ENCODE measurements at regions not wholly inside any gene's neighbourhood (a gene's known extent, or its start where the extent isn't known, plus 50 kb on each side); places are given as distances from the start of the nearest gene placed in this dataset.
"Not testable (repeated sequence)": the region's sequence is repeated elsewhere in the genome, so short reads cannot be mapped to it uniquely, and the experiment has no call there.

- no peak for DNase-seq (ENCODE audit: low read depth in 2 of 3, low spot score in 2 of 3)
Observed at GRCh38 chr3:187544326-187544725, 125.9 kb downstream of the SST start.

DNA sequence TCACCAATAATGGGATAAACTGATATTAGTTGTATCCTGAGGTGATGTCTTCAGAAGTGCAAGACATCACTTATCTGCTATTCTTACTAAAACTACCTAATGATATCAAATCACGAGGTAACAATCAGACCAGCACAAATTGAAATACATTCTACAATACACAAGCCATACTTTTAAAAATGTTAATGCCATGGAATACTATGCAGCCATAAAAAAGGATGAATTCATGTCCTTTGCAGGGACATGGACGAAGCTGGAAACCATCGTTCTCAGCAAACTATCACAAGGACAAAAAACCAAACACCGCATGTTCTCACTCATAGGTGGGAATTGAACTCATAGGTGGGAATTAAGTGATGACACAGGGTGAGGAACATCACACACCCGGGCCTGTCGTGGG is 129.3 kb downstream of the SST start:
- DNase-seq (ENCODE audit: low read depth in 2 of 3, low spot score in 2 of 3), result no peak

DNA sequence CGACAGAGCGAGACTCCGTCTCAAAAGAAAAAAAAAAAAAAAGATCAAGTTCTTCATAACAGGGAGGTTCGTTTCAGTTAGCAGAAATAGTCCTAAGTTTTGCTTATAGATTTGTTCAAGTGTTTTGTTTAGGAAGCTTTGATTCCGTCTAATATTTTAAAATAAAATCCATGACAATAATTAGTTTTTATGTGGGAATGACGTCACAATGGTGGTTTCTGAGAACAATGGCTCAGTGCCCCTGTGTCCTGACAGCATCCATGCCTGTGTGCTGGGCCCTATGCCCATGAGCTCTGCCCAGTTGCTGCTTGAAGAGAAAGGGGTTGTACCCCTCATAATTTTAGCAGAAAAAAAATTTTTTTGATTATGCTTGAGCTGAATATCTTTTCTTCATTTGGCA is 134.0 kb downstream of the SST start:
- DNase-seq (ENCODE audit: low read depth in 2 of 3, low spot score in 2 of 3), result no peak

DNA sequence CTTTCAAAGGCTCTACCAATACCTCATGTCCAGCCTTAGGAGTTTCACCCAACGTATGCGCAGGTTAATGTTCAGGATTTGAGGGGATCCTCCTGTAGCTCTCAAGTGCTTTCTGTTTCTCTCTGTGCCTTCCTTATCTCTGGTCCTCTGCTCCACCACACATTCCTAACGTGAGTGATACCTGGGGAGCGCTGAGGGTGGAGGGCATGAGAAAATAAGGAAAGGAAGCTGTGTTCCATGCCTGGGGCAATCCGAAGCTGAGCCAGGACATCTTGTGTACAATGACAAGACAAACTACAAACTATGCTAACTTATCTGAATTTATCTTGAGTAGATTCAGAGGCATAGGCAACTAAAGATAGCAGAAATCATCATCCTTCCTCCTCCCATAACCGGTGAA is 136.4 kb downstream of the SST start:
- no peak for DNase-seq (ENCODE audit: low read depth in 2 of 3, low spot score in 2 of 3)

DNA sequence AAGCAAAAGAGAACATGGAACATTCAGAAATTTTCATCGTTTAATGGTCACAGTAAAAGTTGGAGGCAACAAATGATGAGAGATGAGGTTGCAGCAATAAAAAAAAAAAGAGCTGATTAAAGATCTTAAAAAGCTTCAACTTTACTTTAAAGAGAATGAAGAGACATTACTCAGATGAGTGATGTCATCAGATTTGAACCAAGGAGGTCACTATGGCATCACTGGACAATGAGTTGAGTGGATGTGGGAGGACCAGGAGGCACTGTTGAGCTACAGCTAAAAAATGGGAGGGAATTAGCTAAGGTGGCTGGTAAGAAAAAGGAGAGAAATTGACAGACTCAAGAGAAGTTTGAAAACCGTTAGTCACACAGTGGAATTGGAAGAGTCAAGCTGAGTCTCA is 138.4 kb downstream of the SST start:
- DNase-seq (ENCODE audit: low read depth in 2 of 3, low spot score in 2 of 3), result no peak

DNA sequence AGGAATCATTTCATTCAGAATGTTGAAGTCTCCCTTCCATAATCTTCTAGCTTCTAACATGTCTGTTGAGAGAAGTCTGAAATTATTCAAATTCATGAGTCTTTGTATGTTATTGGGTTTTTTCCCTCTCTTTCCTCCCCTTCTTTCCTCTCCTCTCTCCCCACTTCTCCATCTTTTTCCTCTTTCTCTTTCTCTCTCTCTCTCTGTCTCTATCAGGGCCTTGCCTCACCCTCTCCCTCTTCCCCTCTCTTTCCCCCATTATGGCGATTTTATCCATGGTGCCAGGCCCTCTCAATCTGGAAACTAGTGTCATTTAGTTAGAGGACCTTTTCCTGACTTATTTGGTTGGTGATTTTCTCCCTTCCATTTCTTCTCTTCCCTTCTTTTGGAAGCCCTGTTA is 147.3 kb downstream of the SST start:
- DNase-seq (ENCODE audit: low read depth in 2 of 3, low spot score in 2 of 3), result no peak

- no peak for DNase-seq (ENCODE audit: low read depth in 2 of 3, low spot score in 2 of 3)
Observed at GRCh38 chr3:187522293-187522692, 147.9 kb downstream of the SST start.

DNA sequence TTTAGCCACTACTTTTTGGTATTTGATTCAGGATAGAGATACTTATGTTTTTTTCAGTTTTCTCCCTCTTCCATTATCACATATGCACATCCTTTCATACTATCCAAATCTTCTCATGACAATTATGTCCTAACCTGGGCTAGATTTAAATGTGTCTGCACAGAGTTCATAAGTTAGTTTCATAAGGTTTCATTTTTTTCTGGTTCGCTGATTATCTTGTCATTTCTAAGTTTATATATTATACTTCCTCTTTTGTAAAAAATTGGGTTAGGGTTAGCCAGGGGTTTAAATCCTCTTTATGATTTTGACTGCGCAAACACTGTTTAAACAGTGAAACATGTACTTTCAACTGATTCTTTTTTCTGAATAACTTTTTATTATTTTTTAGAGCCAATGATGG is 148.6 kb downstream of the SST start:
- no peak for DNase-seq (ENCODE audit: low read depth in 2 of 3, low spot score in 2 of 3)

DNA sequence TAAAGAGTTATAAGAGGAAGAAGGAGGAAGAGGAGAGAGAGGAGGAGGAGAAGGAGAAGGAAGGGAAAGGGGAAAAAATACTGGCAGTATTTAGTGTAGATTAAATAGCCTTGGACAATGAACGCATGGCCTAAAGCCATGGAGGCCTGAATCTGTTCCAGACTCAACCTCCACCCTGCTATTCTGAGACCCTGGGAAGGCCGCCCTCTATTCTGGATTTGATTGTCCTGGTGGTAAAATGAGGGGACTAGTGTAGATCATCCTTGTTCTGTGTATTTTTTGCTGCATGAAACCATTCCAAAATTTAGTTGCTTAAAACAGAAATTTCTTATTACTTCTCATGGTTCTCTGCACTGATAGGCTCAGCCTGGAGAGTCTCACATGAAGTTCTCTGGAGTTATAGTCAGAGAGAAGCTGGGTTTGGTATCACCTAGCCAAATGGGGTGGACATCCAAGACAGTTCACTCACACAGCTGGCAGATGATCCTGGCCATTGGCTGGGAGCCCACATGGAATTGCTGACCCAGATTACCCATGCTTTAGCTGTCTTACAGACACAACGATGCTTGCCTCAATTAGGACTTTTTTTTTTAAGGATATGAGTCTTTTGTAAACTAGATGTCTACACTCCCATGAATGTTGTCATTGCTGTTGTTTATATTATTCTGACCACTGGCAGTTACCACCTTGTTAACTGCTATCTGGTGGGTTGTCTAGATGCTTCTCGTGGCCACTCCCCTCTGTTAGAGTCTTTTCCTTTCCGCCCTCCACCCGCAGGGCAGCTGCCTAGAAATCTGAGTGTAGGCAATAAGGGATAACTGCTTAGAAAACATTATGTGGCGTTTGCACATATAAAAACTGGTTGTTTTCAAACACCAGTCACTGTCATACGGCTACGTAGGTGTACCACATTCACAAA is 149.9 kb downstream of the SST start:
- no peak for DNase-seq (ENCODE audit: low read depth in 2 of 3, low spot score in 2 of 3)

DNA sequence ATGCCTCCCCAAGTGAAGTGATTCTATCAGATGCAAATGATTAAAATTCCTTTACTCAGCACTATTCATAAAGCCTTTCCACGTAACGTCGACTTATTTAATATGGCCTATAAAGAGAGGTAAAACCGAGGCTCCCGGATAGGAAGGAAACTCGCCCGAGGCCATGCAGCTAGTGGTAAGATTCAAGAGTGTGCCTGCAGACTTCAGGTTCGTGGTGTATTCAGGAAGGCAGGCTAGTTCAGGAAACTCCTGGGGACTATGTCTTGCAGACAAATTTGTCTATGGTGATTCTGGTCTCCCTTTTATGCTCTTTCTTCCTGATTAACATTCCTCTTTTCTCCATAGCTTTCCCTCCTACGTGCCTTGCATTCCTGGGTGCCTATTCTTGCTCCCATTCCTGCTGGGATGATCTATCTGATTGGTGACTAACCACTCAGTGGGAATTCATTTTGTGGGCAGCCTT is 150.7 kb downstream of the SST start:
- DNase-seq (ENCODE audit: low read depth in 2 of 3, low spot score in 2 of 3), result no peak

DNA sequence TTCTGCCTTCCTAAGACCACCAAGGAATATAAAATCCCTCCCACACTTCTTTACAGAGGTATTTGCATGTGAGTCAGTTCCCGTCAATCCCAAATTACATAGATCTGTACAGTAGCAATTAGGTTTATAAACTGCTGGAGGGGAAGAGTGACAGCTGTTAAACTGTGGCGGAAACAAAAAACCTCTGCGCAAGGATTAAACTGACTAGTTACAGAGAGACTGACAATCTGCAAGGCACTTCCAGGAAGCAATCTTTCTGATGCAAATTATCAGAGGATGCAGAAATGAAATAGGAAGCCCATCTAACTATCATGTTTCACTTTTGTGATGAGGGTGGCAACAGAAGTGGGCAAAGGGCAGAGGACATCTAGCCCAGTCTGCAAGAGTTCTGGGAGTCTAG is 150.4 kb downstream of the RTP4 start:
- DNase-seq (ENCODE audit: low read depth in 2 of 3, low spot score in 2 of 3), result no peak

- DNase-seq (ENCODE audit: low read depth in 2 of 3, low spot score in 2 of 3), result no peak
Observed at GRCh38 chr3:187518207-187518606, 150.0 kb downstream of the RTP4 start.

- DNase-seq (ENCODE audit: low read depth in 2 of 3, low spot score in 2 of 3), result no peak
Observed at GRCh38 chr3:187516446-187517185, 148.4 kb downstream of the RTP4 start.

DNA sequence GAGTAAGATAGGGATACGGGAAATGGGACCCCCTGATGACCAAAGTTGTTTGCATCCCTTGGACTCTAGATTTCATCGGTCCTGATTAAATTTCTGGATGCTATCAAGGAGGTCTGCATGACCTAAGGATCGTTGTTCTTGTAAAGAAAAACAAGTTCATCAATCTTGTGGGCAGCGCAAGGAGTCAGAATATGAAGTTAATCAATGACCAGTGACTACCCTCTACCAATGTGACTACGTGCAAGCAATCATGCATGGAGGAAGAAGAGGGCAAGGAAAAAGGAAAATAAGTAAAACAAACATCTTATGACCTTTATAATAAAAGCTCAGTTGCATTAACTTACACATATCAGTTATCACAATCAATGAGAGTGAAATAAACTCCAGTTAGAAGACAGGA is 139.7 kb downstream of the RTP4 start:
- no peak for DNase-seq (ENCODE audit: low read depth in 2 of 3, low spot score in 2 of 3)

DNA sequence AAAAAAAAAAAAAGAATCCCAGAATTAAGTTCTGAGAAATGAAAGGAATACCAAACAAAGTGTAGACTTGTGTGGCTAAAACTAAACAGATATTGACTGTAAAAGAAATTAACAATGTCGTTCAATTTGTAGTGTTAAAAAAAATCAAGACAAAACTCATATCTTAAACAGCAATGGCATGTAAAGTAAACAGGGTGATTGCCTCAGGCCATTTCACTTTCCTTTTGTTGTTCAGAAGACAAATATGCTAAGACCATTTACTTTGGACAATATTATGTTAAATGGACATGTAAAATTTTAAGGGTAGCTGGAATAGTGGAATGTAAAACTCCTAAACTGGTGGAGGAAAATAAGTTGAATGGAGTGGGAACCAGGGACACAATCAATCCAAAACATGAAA is 139.1 kb downstream of the RTP4 start:
- no peak for DNase-seq (ENCODE audit: low read depth in 2 of 3, low spot score in 2 of 3)

GRCh38 chr3:187504435-187504834 is 136.2 kb downstream of the RTP4 start:
- DNase-seq (ENCODE audit: low read depth in 2 of 3, low spot score in 2 of 3), result no peak

- DNase-seq (ENCODE audit: low read depth in 2 of 3, low spot score in 2 of 3), result no peak
Observed at GRCh38 chr3:187498211-187498724, 130.1 kb downstream of the RTP4 start.

DNA sequence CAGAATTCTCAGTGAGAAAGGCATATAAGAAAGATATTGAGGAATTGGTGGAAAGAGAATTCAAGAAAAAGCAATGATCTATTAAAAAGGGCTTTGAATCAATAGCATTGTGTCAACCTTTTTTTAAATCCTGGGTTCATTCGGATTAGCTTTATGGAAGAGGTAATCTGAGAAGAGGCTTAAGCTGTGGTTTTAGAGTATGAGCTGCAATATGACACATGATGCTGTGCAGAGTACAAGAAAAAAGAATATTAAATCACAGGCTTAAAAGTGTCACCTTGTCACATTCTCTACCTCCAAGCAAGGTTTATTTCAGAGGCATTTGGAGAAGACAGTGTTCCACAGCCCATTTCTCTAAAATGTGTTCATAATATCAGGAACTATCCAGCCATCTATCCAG is 128.9 kb downstream of the RTP4 start:
- no peak for DNase-seq (ENCODE audit: low read depth in 2 of 3, low spot score in 2 of 3)

DNA sequence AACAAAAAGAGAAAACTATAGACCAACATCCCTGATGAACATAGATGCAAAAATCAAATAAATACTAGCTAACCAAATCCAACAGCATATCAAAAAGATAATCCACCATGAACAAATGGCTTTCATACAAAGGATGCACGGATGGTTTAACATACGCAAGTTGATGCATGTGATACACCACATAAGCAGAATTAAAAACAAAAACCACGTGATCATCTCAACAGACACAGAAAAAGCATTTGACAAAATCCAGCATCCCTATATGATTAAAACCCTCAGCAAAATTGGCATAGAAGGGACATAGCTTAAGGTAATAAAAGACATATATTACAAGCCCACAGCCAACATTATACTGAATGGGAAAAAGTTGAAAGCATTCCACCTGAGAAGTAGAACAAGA is 125.9 kb downstream of the RTP4 start:
- not testable (repeated sequence) for DNase-seq (ENCODE audit: low read depth in 2 of 3, low spot score in 2 of 3)

GRCh38 chr3:187491371-187491770 is 123.2 kb downstream of the RTP4 start:
- no peak for DNase-seq (ENCODE audit: low read depth in 2 of 3, low spot score in 2 of 3)

- no peak for DNase-seq (ENCODE audit: low read depth in 2 of 3, low spot score in 2 of 3)
Observed at GRCh38 chr3:187490366-187490765, 122.2 kb downstream of the RTP4 start.
